GM12873 (cell line): ENCODE measurements at regions not wholly inside any gene's neighbourhood (a gene's known extent, or its start where the extent isn't known, plus 50 kb on each side); places are given as distances from the start of the nearest gene placed in this dataset.

Experiments used
- CTCF ChIP-seq: IDR thresholded peaks from 2 replicates; pipeline ENCODE4 v1.5.1; 2012; ENCODE audit warnings: low read depth, mild to moderate bottlenecking, moderate library complexity, low read length, control low read depth; ENCODE audit not compliant: insufficient read depth; ENCODE audit errors: missing control alignments

DNA sequence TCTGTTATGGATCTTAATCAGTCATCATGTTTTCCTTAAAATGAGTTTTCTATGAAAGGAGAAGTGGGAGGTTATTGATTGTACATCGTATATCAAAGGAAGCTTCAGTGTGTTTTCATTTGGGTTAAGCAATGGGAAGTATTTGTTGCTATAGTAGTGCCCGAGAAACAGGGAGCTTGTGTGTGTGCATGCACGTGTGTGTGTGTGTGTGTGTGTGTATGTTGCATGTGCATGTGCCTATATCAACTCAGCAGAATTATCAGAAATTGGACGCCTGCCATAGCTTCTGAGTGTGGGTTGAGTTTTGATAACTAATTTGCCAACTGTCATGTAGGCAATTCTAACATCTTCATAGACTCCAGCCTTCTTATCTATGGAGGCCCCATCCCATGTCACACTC lies 246.1 kb upstream of the CRY1 start:
- TF ChIP-seq CTCF, result no peak

GRCh38 chr12:107339932-107340331 lies 246.6 kb upstream of the CRY1 start:
- TF ChIP-seq CTCF, result no peak

DNA sequence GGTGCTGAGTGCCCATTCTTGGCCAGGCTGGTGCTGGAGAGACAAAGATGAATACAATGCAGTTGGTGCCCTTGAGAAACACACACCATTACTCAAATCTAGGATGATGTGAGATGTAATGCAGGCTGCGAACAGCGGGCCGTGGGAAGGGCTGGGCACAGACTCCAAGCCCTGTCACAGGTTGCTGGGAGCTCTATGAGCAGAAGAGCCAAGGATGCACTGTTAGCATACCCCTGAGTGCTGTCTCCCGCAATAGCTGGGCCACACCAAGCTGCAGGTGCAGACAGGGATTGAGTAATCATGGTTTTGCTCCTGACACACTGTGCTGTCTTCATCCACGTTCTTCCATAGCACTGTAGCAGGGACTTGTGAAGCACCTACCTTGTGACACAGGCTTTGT lies 247.5 kb upstream of the CRY1 start:
- no peak for TF ChIP-seq CTCF

DNA sequence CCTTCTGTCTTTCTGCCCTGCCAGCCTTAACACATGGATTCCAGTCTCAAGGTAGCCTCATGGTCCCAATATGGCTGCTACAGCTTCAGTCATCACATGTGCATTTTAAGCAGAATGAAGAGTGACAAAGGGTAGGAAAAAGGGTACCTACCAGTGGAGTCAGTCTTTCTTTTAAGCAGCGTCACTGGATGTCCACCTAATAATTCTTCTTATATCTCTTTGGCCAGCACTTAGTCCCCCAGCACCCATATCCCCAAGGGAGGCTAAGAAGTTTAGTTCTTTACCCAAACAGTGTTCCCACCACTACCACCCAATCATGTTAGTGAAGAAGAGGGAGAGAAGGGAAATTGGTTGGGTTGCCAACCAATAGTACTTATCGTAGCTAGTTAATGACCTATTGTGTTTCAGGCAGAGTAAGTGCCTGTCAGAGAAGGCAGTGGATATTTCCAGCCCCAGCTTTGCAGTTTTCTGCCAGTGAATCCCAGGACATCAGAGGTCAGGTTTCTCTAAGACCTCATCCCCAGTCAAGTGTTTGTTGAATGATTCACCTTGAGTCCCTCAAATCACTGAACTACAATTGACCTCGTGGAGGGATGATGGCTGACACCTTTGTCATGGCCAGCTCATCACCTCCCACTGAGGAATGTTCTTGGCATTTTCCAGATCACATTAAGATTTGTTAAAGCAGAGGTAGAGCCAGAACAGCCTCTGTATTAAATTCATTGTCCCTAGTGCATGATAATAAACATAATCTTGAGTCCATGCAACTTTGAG lies 250.9 kb upstream of the CRY1 start:
- TF ChIP-seq CTCF, result no peak

DNA sequence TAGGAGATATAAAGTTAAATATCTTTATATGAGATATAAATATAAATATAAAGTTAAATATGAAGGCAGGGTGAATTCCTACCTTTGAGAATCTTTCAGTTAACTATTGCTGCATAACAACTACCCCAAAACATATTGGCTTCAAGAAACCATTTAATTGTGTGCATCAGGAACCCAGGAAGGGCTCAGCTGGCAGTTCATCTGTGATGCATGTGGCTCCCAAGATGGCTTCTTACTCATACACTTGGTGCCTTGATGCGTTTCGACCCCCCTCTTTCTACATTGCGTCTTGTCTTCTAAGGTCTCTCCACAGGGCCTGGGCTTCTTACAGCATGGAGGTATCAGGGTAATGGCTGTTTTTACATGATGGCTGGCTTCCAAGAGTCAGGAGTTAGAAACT lies 253.9 kb upstream of the CRY1 start:
- no peak for TF ChIP-seq CTCF

- no peak for TF ChIP-seq CTCF
These were observed 255.8 kb upstream of the CRY1 start for GRCh38 chr12:107349008-107349747.

DNA sequence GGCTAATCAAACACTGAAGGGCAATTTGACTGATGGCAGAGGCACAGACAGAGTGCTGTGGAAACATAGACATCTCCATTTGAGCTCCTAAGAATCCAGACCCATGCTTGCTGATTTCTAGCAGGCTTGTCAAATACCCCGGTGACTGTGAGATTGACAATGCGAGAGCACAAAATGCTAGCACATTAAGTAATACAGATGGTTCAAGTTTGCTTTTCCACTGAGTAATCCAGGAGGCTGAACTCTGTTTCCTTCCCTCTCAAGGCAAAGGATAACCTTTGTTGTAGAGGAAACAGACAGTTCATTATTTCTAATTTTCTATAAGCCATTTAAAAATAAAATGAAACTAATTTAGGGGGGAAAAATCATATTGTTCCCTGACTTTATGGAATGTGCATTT lies 256.5 kb upstream of the CRY1 start:
- TF ChIP-seq CTCF, result no peak
